HAP-1 (cell line): ENCODE measurements at regions not wholly inside any gene's neighbourhood (a gene's known extent, or its start where the extent isn't known, plus 50 kb on each side); places are given as distances from the start of the nearest gene placed in this dataset.
"Not testable (repeated sequence)": the region's sequence is repeated elsewhere in the genome, so short reads cannot be mapped to it uniquely, and the experiment has no call there.

ENCODE experiments used
- DNase-seq, 2 experiments: peaks; one replicate each; pipeline ENCODE4 v3.0.0-alpha.2; 2016 to 2020; ENCODE audit warnings: low spot score in 2 of 2
- H3K27me3 ChIP-seq: fragments of 250-450 bp; sonication (Bioruptor Pico); 2 replicates; pipeline ENCODE4 v1.5.1; 2020; ENCODE audit warnings: low read depth, mild to moderate bottlenecking, moderate library complexity
- H3K36me3 ChIP-seq: fragments of 250-450 bp; sonication (Bioruptor Pico); replicated peaks from 2 replicates; pipeline ENCODE4 v1.5.1; 2020; ENCODE audit warnings: mild to moderate bottlenecking
- H3K4me1 ChIP-seq: fragments of 250-450 bp; sonication (Bioruptor Pico); 2 replicates; pipeline ENCODE4 v1.5.1; 2020; ENCODE audit warnings: mild to moderate bottlenecking
- H3K4me3 ChIP-seq: fragments of 250-450 bp; sonication (Bioruptor Pico); 2 replicates; pipeline ENCODE4 v1.5.1; 2020; ENCODE audit warnings: mild to moderate bottlenecking, moderate library complexity
- H3K9me3 ChIP-seq: fragments of 250-450 bp; sonication (Bioruptor Pico); 2 replicates; pipeline ENCODE4 v1.5.1; 2020; ENCODE audit warnings: mild to moderate bottlenecking, moderate library complexity
- in situ Hi-C: fragments of 300-500 bp; cut with MboI; formaldehyde crosslinking; loops from 3 replicates; pipeline ENCODE4 v1.14.3; 2020; ENCODE audit warnings: low sequenced_read_pairs, inconsistent platforms, mixed read lengths

- H3K4me1 ChIP-seq = no peaks in the 10 kb centered on the region
- DNase-seq = no peak
- in situ Hi-C loops = no loop called here
- no peaks in the 10 kb centered on the region for H3K36me3 ChIP-seq
- H3K4me3 ChIP-seq = no peak overlapping the region
- H3K27me3 ChIP-seq = no peaks in the 10 kb centered on the region; the same call in 1 of the 2 replicates
- no peaks in the 10 kb centered on the region for H3K9me3 ChIP-seq
Observed at GRCh38 chr1:101431956-101432510, 195.2 kb downstream of the S1PR1 start.

- no peak for DNase-seq
- H3K27me3 ChIP-seq = no peaks in the 10 kb centered on the region; the same call in 1 of the 2 replicates
- in situ Hi-C loops = no loop called here
Observed at GRCh38 chr1:101435831-101436511, 199.2 kb downstream of the S1PR1 start.

GRCh38 chr1:101437800-101438199 is 201.0 kb downstream of the S1PR1 start:
- DNase-seq = no peak
- no peaks in the 10 kb centered on the region for H3K27me3 ChIP-seq
- in situ Hi-C loops = no loop called here
- H3K4me1 ChIP-seq = no peaks in the 10 kb centered on the region
- H3K9me3 ChIP-seq = no peaks in the 10 kb centered on the region
- H3K36me3 ChIP-seq = no peaks in the 10 kb centered on the region
- H3K4me3 ChIP-seq = no peak overlapping the region

More at GRCh38 chr1:101435831-101436511, 199.2 kb downstream of the S1PR1 start:
- H3K36me3 ChIP-seq = no peaks in the 10 kb centered on the region
- H3K4me3 ChIP-seq = no peak overlapping the region
- H3K9me3 ChIP-seq = no peaks in the 10 kb centered on the region
- H3K4me1 ChIP-seq = no peaks in the 10 kb centered on the region

- Histone ChIP-seq H3K9me3 (no peaks in the 10 kb centered on the region), H3K36me3 (no peaks in the 10 kb centered on the region), H3K4me3 (no peak overlapping the region), H3K4me1 (no peaks in the 10 kb centered on the region), H3K27me3 (no peaks in the 10 kb centered on the region)
- no peak for DNase-seq
- in situ Hi-C loops = no loop called here
Observed at GRCh38 chr1:101438359-101438758, 201.5 kb downstream of the S1PR1 start.

- Histone ChIP-seq H3K27me3 (no peaks in the 10 kb centered on the region), H3K36me3 (no peaks in the 10 kb centered on the region), H3K9me3 (no peaks in the 10 kb centered on the region), H3K4me1 (no peaks in the 10 kb centered on the region), H3K4me3 (no peak overlapping the region)
- in situ Hi-C loops = no loop called here
- no peak for DNase-seq
Observed at GRCh38 chr1:101440485-101440884, 203.7 kb downstream of the S1PR1 start.

- in situ Hi-C loops = no loop called here
- no peaks in the 10 kb centered on the region for H3K27me3 ChIP-seq
- H3K4me1 ChIP-seq = no peaks in the 10 kb centered on the region
- H3K9me3 ChIP-seq = no peaks in the 10 kb centered on the region
- no peaks in the 10 kb centered on the region for H3K36me3 ChIP-seq
- no peak overlapping the region for H3K4me3 ChIP-seq
- no peak for DNase-seq
Observed at GRCh38 chr1:101444381-101444780, 207.6 kb downstream of the S1PR1 start.

GRCh38 chr1:101444873-101445618 is 208.2 kb downstream of the S1PR1 start:
- H3K4me3 ChIP-seq = no peak overlapping the region
- no peaks in the 10 kb centered on the region for H3K9me3 ChIP-seq
- H3K36me3 ChIP-seq = no peaks in the 10 kb centered on the region
- no peaks in the 10 kb centered on the region for H3K27me3 ChIP-seq
- no peaks in the 10 kb centered on the region for H3K4me1 ChIP-seq
- DNase-seq = no peak
- in situ Hi-C loops = no loop called here

- Histone ChIP-seq H3K4me3 (no peak overlapping the region), H3K36me3 (no peaks in the 10 kb centered on the region), H3K4me1 (no peaks in the 10 kb centered on the region), H3K27me3 (no peaks in the 10 kb centered on the region), H3K9me3 (no peaks in the 10 kb centered on the region)
- in situ Hi-C loops = no loop called here
- DNase-seq = no peak
Observed at GRCh38 chr1:101448018-101448417, 211.2 kb downstream of the S1PR1 start.

- H3K27me3 ChIP-seq, H3K9me3 ChIP-seq, H3K4me1 ChIP-seq, DNase-seq, H3K4me3 ChIP-seq, H3K36me3 ChIP-seq, in situ Hi-C loops: not testable (repeated sequence)
Observed at GRCh38 chr1:101450691-101451090, 213.9 kb downstream of the S1PR1 start.

- in situ Hi-C loops = no loop called here
- no peaks in the 10 kb centered on the region for H3K36me3 ChIP-seq
- no peaks in the 10 kb centered on the region for H3K9me3 ChIP-seq
- no peak overlapping the region for H3K4me3 ChIP-seq
- H3K27me3 ChIP-seq = no peaks in the 10 kb centered on the region
- no peak for DNase-seq
- no peaks in the 10 kb centered on the region for H3K4me1 ChIP-seq
Observed at GRCh38 chr1:101451888-101452287, 215.1 kb downstream of the S1PR1 start.

- in situ Hi-C loops = no loop called here
- DNase-seq = no peak
- Histone ChIP-seq H3K9me3 (no peaks in the 10 kb centered on the region), H3K27me3 (no peaks in the 10 kb centered on the region), H3K4me1 (no peaks in the 10 kb centered on the region), H3K4me3 (no peak overlapping the region), H3K36me3 (no peaks in the 10 kb centered on the region)
Observed at GRCh38 chr1:101452825-101453224, 216.0 kb downstream of the S1PR1 start.

- H3K4me3 ChIP-seq = no peak overlapping the region
- in situ Hi-C loops = no loop called here
- no peaks in the 10 kb centered on the region for H3K4me1 ChIP-seq
- no peaks in the 10 kb centered on the region for H3K27me3 ChIP-seq
- no peak for DNase-seq
- H3K36me3 ChIP-seq = no peaks in the 10 kb centered on the region
- H3K9me3 ChIP-seq = no peaks in the 10 kb centered on the region
Observed at GRCh38 chr1:101453844-101454243, 217.0 kb downstream of the S1PR1 start.

- Histone ChIP-seq H3K27me3 (no peaks in the 10 kb centered on the region), H3K4me3 (no peak overlapping the region), H3K4me1 (no peaks in the 10 kb centered on the region), H3K36me3 (no peaks in the 10 kb centered on the region), H3K9me3 (no peaks in the 10 kb centered on the region)
- no peak for DNase-seq
- in situ Hi-C loops = no loop called here
Observed at GRCh38 chr1:101455166-101455565, 218.3 kb downstream of the S1PR1 start.

- H3K4me1 ChIP-seq = peaks cover 4% of the 10 kb centered on the region
- H3K36me3 ChIP-seq = no peaks in the 10 kb centered on the region
- H3K4me3 ChIP-seq = no peak overlapping the region
- H3K9me3 ChIP-seq = no peaks in the 10 kb centered on the region
- in situ Hi-C loops = no loop called here
- DNase-seq = no peak
- H3K27me3 ChIP-seq = no peaks in the 10 kb centered on the region
Observed at GRCh38 chr1:101460739-101461138, 223.9 kb downstream of the S1PR1 start.
